ENCODE measurements at regions not wholly inside any gene's neighbourhood (a gene's known extent, or its start where the extent isn't known, plus 50 kb on each side); places are given as distances from the start of the nearest gene placed in this dataset.
A peak's percentile ranks its signal among the peaks of the same experiment; 100 is the strongest.

DNA sequence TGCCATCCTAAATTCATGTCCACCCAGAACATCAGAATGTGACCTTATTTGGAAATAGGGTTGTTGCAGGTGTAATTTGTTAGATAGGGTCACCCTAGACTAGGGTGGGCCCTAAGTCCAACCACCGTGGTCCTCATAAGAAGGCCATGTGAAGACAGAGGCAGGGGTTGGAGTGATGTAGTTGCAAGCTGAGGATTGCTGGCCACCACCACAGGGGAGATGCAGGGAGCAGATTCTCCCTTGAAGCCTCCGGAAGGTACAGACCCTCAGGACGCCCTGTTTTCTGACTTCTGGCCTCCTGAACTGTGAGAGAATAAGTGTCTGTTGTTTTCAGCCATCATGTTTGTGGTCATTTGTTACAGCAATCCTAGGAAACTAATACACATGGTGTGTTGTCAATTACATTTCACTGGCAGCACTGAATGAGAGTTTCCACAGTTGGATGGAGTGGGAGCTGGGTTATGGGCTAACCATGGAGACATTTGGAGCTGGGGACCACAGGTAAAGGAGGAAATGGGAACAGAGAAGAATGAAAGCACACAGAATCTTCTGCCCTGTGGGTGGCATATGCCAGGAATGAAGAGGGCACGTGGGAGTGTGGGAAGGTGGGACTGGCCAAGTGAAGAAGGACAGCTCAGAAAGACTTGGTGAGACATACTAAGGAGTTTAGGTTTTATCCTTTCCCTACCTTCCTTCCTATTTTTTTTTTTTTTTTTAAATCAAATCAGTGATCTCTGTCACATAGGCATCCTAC, 266.0 kb downstream of the MYCN start:
- H3K4me1 ChIP-seq (replicated peaks in 1 of 4; ENCODE audit: control insufficient read depth in 3 of 4, insufficient read depth in 4 of 4, low read length in 3 of 4), result peaks cover 0 to 2% (median under 1%) of the 10 kb centered on the region in 4 experiments; a peak in 3 of 7 replicates
- H3K27me3 ChIP-seq (replicated peaks in 1 of 4; ENCODE audit: control insufficient read depth in 3 of 4, extremely low read depth in 1 of 4, insufficient read depth in 3 of 4, low read length in 3 of 4), result no peaks in the 10 kb centered on the region
- H3K4me2 ChIP-seq (ENCODE audit: insufficient read depth in 1 of 2, low read depth in 2 of 2, low read length in 2 of 2), result no peak overlapping the region
- no peaks in the 10 kb centered on the region for H3K9me3 ChIP-seq (ENCODE audit: insufficient read depth in 2 of 2, low read depth in 1 of 2, low read length in 1 of 2)
- no peak overlapping the region for H2AFZ ChIP-seq (ENCODE audit: low read length)
- H3K4me3 ChIP-seq (ENCODE audit: extremely low read depth in 1 of 4, insufficient read depth in 2 of 4, low read depth in 3 of 4, low read length in 4 of 4), result no peak overlapping the region
- H3K14ac ChIP-seq (ENCODE audit: insufficient read length), result no peak overlapping the region
- no peak overlapping the region for H4K8ac ChIP-seq (ENCODE audit: extremely low read depth, insufficient read depth, low read length)
- no peak overlapping the region for H2AK5ac ChIP-seq (ENCODE audit: low read depth, low read length)
- H2BK20ac ChIP-seq (ENCODE audit: low read length), result 0 out of 2 replicates have a peak overlapping the region, but pooled peaks have one; percentile 23
- H4K5ac ChIP-seq (ENCODE audit: insufficient read length, low read depth, low read length), result no peak overlapping the region
- no peaks in the 10 kb centered on the region; the same call in 1 of the 2 replicates for H3K79me1 ChIP-seq (ENCODE audit: low read depth, low read length)
- H4K20me1 ChIP-seq (replicated peaks in 1 of 2; ENCODE audit: control insufficient read depth in 1 of 2, insufficient read depth in 2 of 2, low read length in 2 of 2), result no peaks in the 10 kb centered on the region
- no peak overlapping the region for H3K4ac ChIP-seq (replicated peaks; ENCODE audit: insufficient read length, low read depth, low read length)
- no peak overlapping the region for H3K9ac ChIP-seq (replicated peaks in 1 of 4; ENCODE audit: extremely low read depth in 1 of 4, low read depth in 3 of 4, low read length in 3 of 4)
- no peaks in the 10 kb centered on the region for H3K79me2 ChIP-seq (ENCODE audit: control insufficient read depth in 1 of 2, insufficient read depth in 2 of 2, low read length in 2 of 2)
- no peak overlapping the region for H2BK15ac ChIP-seq (ENCODE audit: low read length)
- no peak overlapping the region for H3K23ac ChIP-seq (ENCODE audit: insufficient read length)
- no peak overlapping the region for H4K91ac ChIP-seq (replicated peaks; ENCODE audit: insufficient read length, low read length)
- no peak for DNase-seq (ENCODE audit: low read depth in 1 of 2, low spot score in 2 of 2)
- no peaks in the 10 kb centered on the region for H3K36me3 ChIP-seq (ENCODE audit: control insufficient read depth in 2 of 4, insufficient read depth in 4 of 4, low read length in 3 of 4)
- no peak overlapping the region for H3K27ac ChIP-seq (ENCODE audit: low read depth, low read length)
- no peak overlapping the region for H3K18ac ChIP-seq (ENCODE audit: extremely low read depth, low read length)
- H3K56ac ChIP-seq (replicated peaks; ENCODE audit: insufficient read length, low read depth, low read length), result no peak overlapping the region
- H2BK5ac ChIP-seq (ENCODE audit: low read depth, low read length), result no peak overlapping the region
- POLR2A ChIA-PET (ENCODE audit: partially characterized antibody), result interaction anchor here (0.7 kb wide), 1 partner anchor 101 kb away, joined by 3 read pairs; no protein-coding TSS in a partner anchor
- no peak for TF ChIP-seq KDM5A (IDR thresholded peaks at IDR 0.05; ENCODE audit: low read length)
- TF ChIP-seq, protein P1, sequence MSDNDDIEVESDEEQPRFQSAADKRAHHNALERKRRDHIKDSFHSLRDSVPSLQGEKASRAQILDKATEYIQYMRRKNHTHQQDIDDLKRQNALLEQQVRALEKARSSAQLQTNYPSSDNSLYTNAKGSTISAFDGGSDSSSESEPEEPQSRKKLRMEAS (IDR thresholded peaks at IDR 0.05), result peak; percentile 56
- no peak for TF ChIP-seq EGR1 (IDR thresholded peaks at IDR 0.05; ENCODE audit: borderline replicate concordance, low read depth, low read length)
- TF ChIP-seq, protein P2, sequence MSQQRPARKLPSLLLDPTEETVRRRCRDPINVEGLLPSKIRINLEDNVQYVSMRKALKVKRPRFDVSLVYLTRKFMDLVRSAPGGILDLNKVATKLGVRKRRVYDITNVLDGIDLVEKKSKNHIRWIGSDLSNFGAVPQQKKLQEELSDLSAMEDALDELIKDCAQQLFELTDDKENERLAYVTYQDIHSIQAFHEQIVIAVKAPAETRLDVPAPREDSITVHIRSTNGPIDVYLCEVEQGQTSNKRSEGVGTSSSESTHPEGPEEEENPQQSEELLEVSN (IDR thresholded peaks at IDR 0.05), result 0 out of 2 replicates have a peak, but pooled peaks have one; percentile 40
- no peak overlapping the region for H2BK12ac ChIP-seq (ENCODE audit: low read depth, low read length)
- CTCF ChIA-PET (ENCODE audit: partially characterized antibody), result interaction anchor here (0.8 to 2.6 kb wide), 6 partner anchors 9 to 172 kb away, joined by 3 to 12 read pairs (median 4); no protein-coding TSS in a partner anchor
- no peak overlapping the region for H2BK120ac ChIP-seq (replicated peaks; ENCODE audit: low read depth, low read length)
- FAIRE-seq, result no peak
- no peaks in the 10 kb centered on the region for H3K23me2 ChIP-seq (ENCODE audit: low read depth, low read length)
- WGBS, 2 experiments (ENCODE audit: extremely low coverage in 1 of 2, insufficient coverage in 1 of 2, insufficient read length in 1 of 2, insufficient replicate concordance in 2 of 2, low coverage in 1 of 2, low lambda C conversion rate in 2 of 2, missing lambda C conversion rate in 1 of 2), result 70% methylated on average over 4 of the region's 4 CpGs; no CpG with 5 or more reads in 1 of the 2 experiments

Data from H1 (cell line).